Astrocyte (in vitro differentiated cells and primary cell): ENCODE measurements at regions not wholly inside any gene's neighbourhood (a gene's known extent, or its start where the extent isn't known, plus 50 kb on each side); places are given as distances from the start of the nearest gene placed in this dataset.

Source experiments
- CTCF ChIP-seq: IDR thresholded peaks from 2 replicates; pipeline ENCODE4 v1.5.1; 2011; ENCODE audit warnings: low read depth, mild to moderate bottlenecking, inconsistent platforms, low read length, moderate library complexity; ENCODE audit not compliant: insufficient read depth
- EZH2 ChIP-seq: IDR thresholded peaks from 2 replicates; pipeline ENCODE4 v1.6.1; 2012; ENCODE audit warnings: mild to moderate bottlenecking, low read length, inconsistent platforms; ENCODE audit not compliant: insufficient read depth

- TF ChIP-seq CTCF (no peak), EZH2 (no peak)
Observed at GRCh38 chr5:39854771-39855410, 430.1 kb upstream of the DAB2 start.
